SU-DHL-6 (cell line): ENCODE measurements at regions not wholly inside any gene's neighbourhood (a gene's known extent, or its start where the extent isn't known, plus 50 kb on each side); places are given as distances from the start of the nearest gene placed in this dataset.

Experiments
- H2AFZ ChIP-seq: fragments of 200-600 bp; sonication (generic); 2 replicates; pipeline ENCODE4 v1.6.1; 2014; ENCODE audit warnings: low read depth, mild to moderate bottlenecking, moderate library complexity, mixed read lengths, antibody characterized with exemption, low read length; ENCODE audit not compliant: severe bottlenecking
- H3F3A ChIP-seq: fragments of 200-600 bp; shearing (Covaris generic); 2 replicates; pipeline ENCODE4 v1.6.0; 2016; ENCODE audit warnings: antibody characterized with exemption, mild to moderate bottlenecking; ENCODE audit not compliant: insufficient read depth
- H3K27ac ChIP-seq: fragments of 200-600 bp; sonication (generic); 2 replicates; pipeline ENCODE4 v1.5.1; 2016; ENCODE audit warnings: low read depth, mild to moderate bottlenecking, low read length, moderate library complexity, mixed read lengths
- H3K27me3 ChIP-seq: fragments of 200-600 bp; sonication (generic), shearing (Covaris generic); 2 replicates; pipeline ENCODE4 v1.6.0; 2014; ENCODE audit warnings: mild to moderate bottlenecking, low read length
- H3K36me3 ChIP-seq: fragments of 200-600 bp; sonication (generic); 2 replicates; pipeline ENCODE4 v1.6.1; 2014; ENCODE audit warnings: mild to moderate bottlenecking, low read length, mixed read lengths
- H3K4me2 ChIP-seq: fragments of 300-600, 200-600 bp; shearing (Covaris generic), sonication (generic); 2 replicates; pipeline ENCODE4 v1.6.0; 2014; ENCODE audit warnings: low read length, low read depth, mild to moderate bottlenecking; ENCODE audit not compliant: poor library complexity, severe bottlenecking
- H3K4me3 ChIP-seq: fragments of 200-600 bp; sonication (generic); 2 replicates; pipeline ENCODE4 v1.5.1; 2014; ENCODE audit warnings: antibody characterized with exemption, low read length, mild to moderate bottlenecking, mixed read lengths; ENCODE audit not compliant: insufficient read depth, poor library complexity, severe bottlenecking
- H3K79me2 ChIP-seq: fragments of 200-600 bp; sonication (generic); 2 replicates; pipeline ENCODE4 v1.6.1; 2014; ENCODE audit warnings: mild to moderate bottlenecking, low read length, moderate library complexity; ENCODE audit not compliant: insufficient read depth
- H3K9ac ChIP-seq: fragments of 200-600 bp; sonication (generic); 2 replicates; pipeline ENCODE4 v1.7.0; 2014; ENCODE audit warnings: mild to moderate bottlenecking, low read length
- H3K9me2 ChIP-seq: fragments of 200-600 bp; sonication (generic); replicated peaks from 2 replicates; pipeline ENCODE4 v1.6.1; 2014; ENCODE audit warnings: low read length; ENCODE audit not compliant: insufficient read depth
- H3K9me3 ChIP-seq: fragments of 200-600 bp; sonication (generic); 2 replicates; pipeline ENCODE4 v1.6.1; 2014; ENCODE audit warnings: low read length, mixed read lengths; ENCODE audit not compliant: insufficient read depth
- H4K20me1 ChIP-seq: fragments of 200-600 bp; sonication (generic); 2 replicates; pipeline ENCODE4 v1.6.1; 2014; ENCODE audit warnings: low read depth, mild to moderate bottlenecking, antibody characterized with exemption, low read length, moderate library complexity, mixed read lengths
- CTCF ChIP-seq: fragments of 200-600 bp; sonication (generic); IDR thresholded peaks from one replicate; pipeline ENCODE4 v1.5.1; 2017; ENCODE audit warnings: antibody characterized with exemption, mild to moderate bottlenecking, low read length, moderate library complexity; ENCODE audit not compliant: insufficient read depth, poor library complexity, severe bottlenecking
- EZH2phosphoT487 ChIP-seq: fragments of 200-600 bp; sonication (generic), shearing (Covaris generic); conservative IDR thresholded peaks from 2 replicates; pipeline ENCODE4 v1.6.1; 2018; ENCODE audit warnings: mild to moderate bottlenecking, antibody characterized with exemption, low read length, moderate library complexity, mixed read lengths

GRCh38 chr11:38865922-38866321, 2267.9 kb upstream of the RAG2 start:
- Histone ChIP-seq H3K79me2 (no peaks in the 10 kb centered on the region), H3K4me2 (no peak overlapping the region), H3F3A (no peaks in the 10 kb centered on the region), H3K9me2 (no peaks in the 10 kb centered on the region), H3K27me3 (no peaks in the 10 kb centered on the region), H3K4me3 (no peak overlapping the region), H3K9me3 (peaks cover 14% of the 10 kb centered on the region; the same call in 1 of the 2 replicates), H3K27ac (no peak overlapping the region), H2AFZ (no peak overlapping the region), H3K36me3 (no peaks in the 10 kb centered on the region), H3K9ac (no peak overlapping the region), H4K20me1 (no peaks in the 10 kb centered on the region)
- TF ChIP-seq CTCF (no peak), EZH2phosphoT487 (no peak)

- Histone ChIP-seq H3K79me2 (no peaks in the 10 kb centered on the region), H3K36me3 (no peaks in the 10 kb centered on the region), H3K27ac (no peak overlapping the region), H4K20me1 (no peaks in the 10 kb centered on the region), H3K9me3 (no peaks in the 10 kb centered on the region), H3F3A (no peaks in the 10 kb centered on the region), H3K4me3 (no peak overlapping the region), H2AFZ (no peak overlapping the region), H3K9ac (no peak overlapping the region), H3K9me2 (no peaks in the 10 kb centered on the region), H3K27me3 (no peaks in the 10 kb centered on the region), H3K4me2 (no peak overlapping the region)
- no peak for TF ChIP-seq CTCF
Observed at GRCh38 chr11:38842991-38843390, 2245.0 kb upstream of the RAG2 start.

GRCh38 chr11:38839071-38839470, 2241.0 kb upstream of the RAG2 start:
- TF ChIP-seq CTCF, result no peak
- TF ChIP-seq EZH2phosphoT487, result no peak
- Histone ChIP-seq H4K20me1 (no peaks in the 10 kb centered on the region), H3K27me3 (no peaks in the 10 kb centered on the region), H3K9ac (no peak overlapping the region), H3K4me2 (no peak overlapping the region), H3K9me2 (no peaks in the 10 kb centered on the region), H3K36me3 (no peaks in the 10 kb centered on the region), H3K4me3 (no peak overlapping the region), H2AFZ (no peak overlapping the region), H3K79me2 (no peaks in the 10 kb centered on the region), H3F3A (no peaks in the 10 kb centered on the region), H3K27ac (no peak overlapping the region), H3K9me3 (no peaks in the 10 kb centered on the region)

GRCh38 chr11:38835966-38836365, 2237.9 kb upstream of the RAG2 start:
- no peak overlapping the region for H3K4me3 ChIP-seq
- no peaks in the 10 kb centered on the region for H3K9me3 ChIP-seq
- H3K9ac ChIP-seq, result no peak overlapping the region
- TF ChIP-seq EZH2phosphoT487 (no peak), CTCF (no peak)
- no peaks in the 10 kb centered on the region for H3K36me3 ChIP-seq
- H3F3A ChIP-seq, result no peaks in the 10 kb centered on the region
- no peaks in the 10 kb centered on the region for H3K9me2 ChIP-seq
- H4K20me1 ChIP-seq, result no peaks in the 10 kb centered on the region
- no peak overlapping the region for H3K27ac ChIP-seq
- H3K27me3 ChIP-seq, result no peaks in the 10 kb centered on the region
- H3K79me2 ChIP-seq, result no peaks in the 10 kb centered on the region
- H3K4me2 ChIP-seq, result no peak overlapping the region
- no peak overlapping the region for H2AFZ ChIP-seq
